ENCODE measurements at regions not wholly inside any gene's neighbourhood (a gene's known extent, or its start where the extent isn't known, plus 50 kb on each side); places are given as distances from the start of the nearest gene placed in this dataset.

DNA sequence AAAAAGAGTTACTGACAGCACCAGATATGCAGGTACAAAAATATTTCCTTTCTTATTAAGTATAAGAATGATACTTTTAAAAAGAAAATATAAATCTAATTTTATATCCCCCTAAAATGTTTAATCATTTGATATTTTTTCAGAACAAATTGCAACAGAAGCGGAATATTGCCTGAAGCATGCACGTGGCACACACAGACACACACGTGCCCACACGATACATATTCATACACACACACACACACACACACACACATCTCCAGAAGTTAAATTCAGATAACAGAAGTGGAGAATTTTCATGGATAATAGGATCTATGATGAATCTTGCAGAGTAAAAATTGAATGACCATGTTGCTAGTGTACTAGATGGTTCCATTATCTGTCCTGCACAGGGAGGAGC, 445.2 kb downstream of the GPAT3 start:
- TF ChIP-seq, protein P1, sequence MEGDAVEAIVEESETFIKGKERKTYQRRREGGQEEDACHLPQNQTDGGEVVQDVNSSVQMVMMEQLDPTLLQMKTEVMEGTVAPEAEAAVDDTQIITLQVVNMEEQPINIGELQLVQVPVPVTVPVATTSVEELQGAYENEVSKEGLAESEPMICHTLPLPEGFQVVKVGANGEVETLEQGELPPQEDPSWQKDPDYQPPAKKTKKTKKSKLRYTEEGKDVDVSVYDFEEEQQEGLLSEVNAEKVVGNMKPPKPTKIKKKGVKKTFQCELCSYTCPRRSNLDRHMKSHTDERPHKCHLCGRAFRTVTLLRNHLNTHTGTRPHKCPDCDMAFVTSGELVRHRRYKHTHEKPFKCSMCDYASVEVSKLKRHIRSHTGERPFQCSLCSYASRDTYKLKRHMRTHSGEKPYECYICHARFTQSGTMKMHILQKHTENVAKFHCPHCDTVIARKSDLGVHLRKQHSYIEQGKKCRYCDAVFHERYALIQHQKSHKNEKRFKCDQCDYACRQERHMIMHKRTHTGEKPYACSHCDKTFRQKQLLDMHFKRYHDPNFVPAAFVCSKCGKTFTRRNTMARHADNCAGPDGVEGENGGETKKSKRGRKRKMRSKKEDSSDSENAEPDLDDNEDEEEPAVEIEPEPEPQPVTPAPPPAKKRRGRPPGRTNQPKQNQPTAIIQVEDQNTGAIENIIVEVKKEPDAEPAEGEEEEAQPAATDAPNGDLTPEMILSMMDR (IDR thresholded peaks at IDR 0.05), result no peak
- TF ChIP-seq POLR2A (IDR thresholded peaks at IDR 0.05), result no peak
